GM12892 (cell line): ENCODE measurements at regions not wholly inside any gene's neighbourhood (a gene's known extent, or its start where the extent isn't known, plus 50 kb on each side); places are given as distances from the start of the nearest gene placed in this dataset.

ENCODE experiments used
- POLR2A ChIP-seq: IDR thresholded peaks from 2 replicates; pipeline ENCODE4 v1.6.1; 2011; ENCODE audit warnings: low read depth, low read length, control low read depth
- POLR2AphosphoS5 ChIP-seq: IDR thresholded peaks from 2 replicates; pipeline ENCODE4 v1.6.1; 2011; ENCODE audit warnings: low read depth, low read length, control low read depth

DNA sequence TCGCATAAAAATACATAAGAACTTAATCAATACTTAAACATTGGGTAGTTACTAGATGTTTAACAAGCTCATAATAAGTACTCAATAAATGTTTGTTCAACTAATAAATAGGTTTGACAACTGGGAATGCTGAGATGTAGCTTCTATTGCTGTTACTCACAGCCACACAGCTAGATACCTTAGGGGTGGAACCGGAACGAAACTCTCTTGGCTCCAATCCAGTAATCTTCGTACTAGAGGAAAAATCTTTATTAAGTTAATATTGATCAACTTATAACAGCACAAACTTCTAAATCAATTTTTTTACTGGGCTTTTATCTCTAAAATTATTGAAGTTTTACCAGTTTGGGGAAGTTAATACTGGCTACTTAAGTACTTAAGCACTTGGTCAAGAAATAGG lies 247.8 kb downstream of the PAX3 start:
- TF ChIP-seq POLR2A (no peak), POLR2AphosphoS5 (no peak)
